Fibroblast of skin of right biceps (primary cell): ENCODE measurements at regions not wholly inside any gene's neighbourhood (a gene's known extent, or its start where the extent isn't known, plus 50 kb on each side); places are given as distances from the start of the nearest gene placed in this dataset.

Source experiments
- DNase-seq: peaks from one replicate; pipeline ENCODE4 v3.0.0-alpha.2; 2013

DNA sequence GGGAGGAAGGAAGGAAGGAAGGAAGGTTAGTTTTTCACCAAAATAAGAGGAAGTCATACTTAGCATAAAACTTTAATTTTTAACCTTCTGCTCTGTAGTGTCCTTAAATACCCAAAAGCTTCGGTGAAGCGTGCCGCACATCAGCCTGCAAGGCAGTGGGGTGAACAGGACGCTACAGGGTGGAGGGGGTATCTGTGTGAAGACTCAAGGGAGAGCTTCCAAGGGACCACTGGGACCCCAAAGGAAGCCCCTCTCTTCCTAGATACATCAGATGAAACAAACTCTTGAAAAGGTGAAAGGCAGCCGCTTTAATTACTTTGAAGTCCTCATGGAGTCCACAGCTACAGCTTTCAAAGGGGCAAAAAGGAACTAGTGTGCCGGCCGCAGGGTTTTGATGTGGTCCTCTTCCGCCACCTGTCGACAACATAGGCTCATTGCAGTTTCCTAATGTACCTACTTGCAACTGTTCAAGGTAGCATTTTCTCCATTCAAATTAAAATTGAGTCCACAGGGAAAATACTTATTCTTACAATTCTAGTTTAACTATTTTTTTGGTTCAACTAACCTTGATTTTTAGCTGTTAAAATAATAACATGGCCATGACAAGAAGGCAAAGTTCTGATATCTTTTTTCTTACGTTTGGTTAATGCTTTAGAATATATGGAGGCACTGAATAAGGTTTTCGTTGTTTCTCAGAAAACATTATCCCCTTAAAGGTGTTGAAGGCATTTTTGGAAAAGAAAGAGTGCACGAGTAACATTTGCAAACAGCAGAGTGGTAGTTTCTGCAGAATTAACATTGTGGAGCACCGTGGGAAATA, 135.0 kb upstream of the RIPOR2 start:
- DNase-seq = peak; percentile 74

DNA sequence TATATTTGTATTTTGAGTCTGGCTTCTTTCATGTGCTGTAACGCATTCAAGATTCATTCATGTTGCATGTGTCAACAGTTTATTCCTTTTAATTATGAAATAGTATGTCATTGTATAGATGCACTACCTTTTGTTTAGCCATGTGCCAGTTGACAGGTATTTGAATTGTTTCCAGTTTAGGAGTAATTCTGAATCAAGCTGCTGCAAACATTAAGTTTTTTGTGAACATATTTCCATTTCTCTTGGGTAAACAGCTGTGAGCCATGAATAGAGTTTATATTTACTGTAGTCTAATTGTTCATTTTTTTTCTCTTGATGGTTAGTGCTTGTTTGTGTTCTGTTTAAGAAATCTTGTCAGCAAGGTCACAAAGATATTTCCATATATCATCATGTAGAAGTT, 142.4 kb upstream of the RIPOR2 start:
- no peak for DNase-seq

DNA sequence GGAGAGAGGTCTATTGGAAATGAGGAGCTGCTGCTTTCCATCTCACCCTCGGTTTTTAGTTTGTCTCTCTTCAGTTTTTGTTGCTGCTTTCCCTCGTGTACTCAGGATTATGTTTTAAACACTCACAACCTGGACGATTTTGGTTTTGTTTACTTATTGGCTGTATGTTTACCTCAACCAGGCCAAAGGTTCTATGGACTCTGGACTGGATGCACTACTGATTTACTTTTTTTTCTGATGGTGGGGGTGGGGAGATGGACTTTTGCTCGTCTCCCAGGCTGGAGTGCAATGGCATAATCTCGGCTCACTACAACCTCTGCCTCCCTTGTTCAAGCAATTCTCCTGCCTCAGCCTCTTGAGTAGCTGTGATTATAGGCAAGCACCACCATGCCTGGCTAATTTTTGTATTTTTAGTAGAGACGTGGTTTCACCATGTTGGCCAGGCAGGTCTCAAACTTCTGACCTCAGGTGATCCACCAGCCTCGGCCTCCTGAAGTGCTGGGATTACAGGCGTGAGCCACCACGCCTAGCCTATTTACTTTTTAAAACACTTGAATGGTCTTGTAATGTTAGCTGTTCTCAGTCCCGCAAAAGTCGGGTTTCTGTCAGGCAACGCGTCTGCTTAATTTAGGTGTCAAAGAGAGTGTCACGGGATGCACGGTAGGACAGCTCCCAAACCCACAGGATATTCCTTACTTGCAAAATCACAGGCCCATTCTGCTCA, 148.2 kb upstream of the RIPOR2 start:
- no peak for DNase-seq

DNA sequence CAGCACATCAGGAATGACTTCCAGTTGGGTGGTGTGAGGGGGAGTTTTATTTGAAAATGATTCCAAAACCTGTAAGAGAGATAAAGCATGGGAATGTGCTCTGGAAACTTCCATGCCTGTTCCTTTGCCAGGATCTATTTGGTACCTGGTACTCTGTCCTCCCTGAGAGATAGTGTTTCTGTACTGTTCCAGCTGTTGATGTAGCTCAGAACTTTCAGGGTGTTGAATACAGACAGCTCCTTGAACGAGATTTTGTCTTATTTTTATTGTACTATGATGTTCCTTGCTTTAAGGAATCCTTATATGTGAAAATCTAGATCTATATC, 148.7 kb upstream of the RIPOR2 start:
- DNase-seq = no peak

DNA sequence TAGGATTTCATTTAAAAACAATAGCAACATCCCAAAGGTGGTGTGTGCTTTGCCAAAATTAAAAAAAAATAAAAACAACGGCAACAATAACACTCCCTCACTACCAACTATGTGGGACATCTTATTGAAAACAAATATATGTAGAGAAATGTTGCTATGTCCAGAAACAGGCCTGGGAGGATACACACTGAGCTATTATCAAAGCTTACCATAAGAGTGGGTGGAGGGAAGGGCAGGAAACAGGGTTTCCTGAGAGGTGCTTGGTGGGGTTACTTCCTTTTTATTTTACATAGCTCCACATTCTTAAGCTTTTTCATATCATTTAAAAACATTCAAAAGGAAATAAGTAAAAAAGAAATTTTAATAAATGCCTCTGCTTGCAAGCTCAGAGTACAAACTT, 150.0 kb upstream of the RIPOR2 start:
- no peak for DNase-seq

DNA sequence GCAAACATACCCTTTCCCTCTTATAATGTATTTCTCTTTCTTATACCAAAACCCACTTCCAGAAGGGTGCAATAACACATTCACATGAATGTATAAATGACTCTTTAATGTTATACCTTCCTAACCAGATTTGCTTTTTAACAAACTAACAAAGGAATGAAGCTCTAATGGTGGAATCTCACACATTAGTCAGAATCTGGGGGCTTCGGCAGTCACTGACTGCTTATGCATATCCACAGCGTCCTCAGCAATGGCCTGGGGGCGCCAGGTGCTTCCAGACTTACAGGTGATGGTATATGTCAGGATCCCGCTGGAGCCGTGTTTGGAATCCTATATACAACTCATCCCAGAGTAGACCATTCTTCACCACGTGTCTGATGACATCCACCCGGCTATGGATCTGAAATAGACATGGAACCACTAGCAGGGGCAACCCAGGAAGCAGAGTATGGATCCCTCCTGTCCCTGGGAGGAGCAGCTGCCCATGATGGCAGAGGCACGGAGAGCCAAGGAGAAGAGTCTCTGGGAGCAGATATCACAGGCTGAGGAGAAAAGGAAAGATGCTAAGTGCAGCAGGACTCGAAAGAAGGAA, 150.8 kb upstream of the RIPOR2 start:
- no peak for DNase-seq

DNA sequence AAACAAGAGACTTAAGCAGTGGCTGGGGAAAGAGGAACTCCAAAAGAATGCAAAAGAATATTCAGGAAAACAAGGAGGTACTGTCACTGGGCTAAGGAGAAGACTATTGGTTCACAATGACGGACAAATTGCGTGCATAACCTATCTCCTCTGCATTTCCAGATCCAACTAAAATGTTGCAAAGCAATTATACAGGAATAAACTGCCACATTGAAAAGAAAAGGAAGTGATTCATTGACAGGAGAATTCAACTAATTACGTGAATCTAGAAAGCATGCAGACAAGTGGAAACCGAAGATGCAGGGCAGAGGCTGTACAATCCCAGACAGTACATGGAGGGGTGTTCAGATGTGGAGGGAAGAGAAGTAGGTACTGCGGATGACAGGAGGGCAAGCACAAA, 152.8 kb upstream of the RIPOR2 start:
- peak; percentile 52 for DNase-seq

DNA sequence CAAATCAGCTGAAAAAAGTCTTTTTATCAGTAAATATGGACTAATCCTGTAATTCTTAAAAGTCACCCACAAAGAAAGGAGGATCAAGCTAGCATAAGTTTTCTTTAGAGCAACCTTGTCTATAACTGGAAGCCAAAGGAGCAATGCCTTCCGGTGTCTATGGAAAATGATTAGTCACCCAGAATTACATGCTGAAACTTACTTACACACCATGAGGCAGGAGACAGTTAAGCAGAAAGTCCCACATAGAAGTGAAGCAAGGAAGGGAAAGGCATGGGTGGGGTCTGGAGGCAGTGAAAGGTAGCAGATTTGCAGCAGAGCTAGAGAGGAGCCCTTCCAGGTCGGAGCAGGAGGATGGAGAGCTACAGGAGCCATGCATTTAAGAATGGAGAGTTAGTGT, 153.7 kb upstream of the RIPOR2 start:
- DNase-seq = peak; percentile 14

DNA sequence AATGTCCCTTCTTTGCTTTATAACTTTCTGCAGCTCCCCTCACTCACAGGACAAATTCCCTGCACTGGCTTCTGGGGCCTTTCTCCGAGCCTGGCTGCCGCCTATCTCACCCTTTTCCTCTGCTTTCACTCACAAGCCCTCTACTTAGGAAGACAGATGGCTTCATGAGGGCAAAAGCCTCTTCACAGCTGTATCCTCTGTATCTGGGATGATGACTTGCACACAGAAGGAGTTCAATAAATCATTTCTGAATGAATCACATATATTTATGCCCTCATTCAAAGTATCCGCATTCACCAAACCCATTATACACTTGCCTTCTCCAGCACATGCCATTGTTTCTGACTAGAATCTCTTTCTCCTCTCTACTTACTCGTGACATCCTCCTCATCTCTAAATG, 159.0 kb upstream of the RIPOR2 start:
- DNase-seq = no peak

DNA sequence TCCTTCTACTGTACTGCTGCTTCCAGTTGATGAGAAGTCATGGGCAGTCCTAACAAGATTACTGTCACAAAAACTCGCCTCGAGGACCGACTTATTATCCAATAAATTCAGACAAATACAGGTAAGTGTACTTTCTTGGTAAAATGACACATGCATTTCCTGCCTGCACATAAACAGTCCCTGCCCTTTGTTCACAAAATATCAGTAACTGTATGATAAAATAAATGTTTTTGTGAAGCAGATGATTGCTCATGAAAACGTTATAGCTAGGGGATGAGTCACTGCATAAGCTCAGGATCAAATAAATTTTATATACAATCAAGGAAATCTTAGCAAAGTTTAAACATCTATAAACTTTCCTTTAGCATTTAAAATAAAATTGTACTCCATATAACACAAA, 164.5 kb upstream of the RIPOR2 start:
- peak; percentile 8 for DNase-seq

DNA sequence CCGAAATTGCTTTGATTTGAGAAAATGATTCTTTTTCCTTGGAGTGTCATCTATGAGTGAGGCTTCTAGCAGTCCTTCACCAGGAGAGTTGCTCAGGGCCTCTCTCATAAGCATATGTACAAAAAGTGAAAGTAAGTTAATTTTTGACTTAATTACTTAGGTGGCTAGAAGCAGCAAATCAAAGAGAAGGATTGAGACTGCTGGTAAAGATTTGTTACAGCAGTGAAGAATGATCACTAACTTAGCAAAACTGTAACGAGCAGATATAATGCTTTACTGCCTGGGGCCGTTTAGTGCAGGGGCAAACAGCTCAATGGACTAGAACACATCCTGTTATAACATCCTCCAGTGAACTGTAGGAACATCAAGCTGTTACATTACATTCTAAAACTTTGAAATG, 167.8 kb upstream of the RIPOR2 start:
- DNase-seq = no peak

DNA sequence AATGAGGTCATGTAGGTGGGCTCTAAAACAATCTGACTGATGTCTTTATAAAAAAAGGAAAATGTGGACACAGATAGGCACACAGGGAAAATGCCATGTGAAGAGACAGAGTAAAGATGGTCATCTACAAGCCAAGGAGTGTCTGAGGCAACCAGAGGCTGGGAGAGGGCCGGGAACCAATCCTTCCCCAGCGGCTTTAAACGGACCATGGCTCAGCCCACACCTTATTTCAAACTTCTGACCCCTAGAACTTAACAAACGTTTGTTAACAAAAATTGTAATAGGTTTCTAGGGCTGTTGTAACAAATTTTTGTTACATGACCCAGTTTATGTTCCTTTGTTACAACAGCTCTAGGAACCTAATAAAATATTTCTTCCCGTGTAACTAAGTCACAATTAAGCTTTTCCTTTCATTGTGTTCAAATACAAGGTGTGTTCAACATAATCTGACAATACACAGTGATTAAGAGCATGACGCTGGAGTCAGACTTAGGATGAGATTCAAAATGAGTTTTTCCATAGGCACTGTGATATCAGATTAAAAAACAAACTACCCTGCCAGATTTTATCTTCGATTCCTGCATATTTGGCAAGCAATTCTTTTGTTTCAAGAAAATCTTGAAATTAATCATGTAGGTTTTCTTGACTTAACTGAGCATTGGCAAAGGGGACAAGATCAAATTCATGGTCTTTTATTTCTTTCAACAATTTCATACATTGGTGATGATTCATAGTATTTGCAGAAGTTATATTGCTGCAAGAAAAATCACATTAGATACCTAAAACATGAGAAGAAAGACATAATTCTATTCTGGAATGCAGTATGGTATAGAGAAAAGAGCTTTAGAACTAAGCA, 169.5 kb upstream of the RIPOR2 start:
- DNase-seq = peak; percentile 40

DNA sequence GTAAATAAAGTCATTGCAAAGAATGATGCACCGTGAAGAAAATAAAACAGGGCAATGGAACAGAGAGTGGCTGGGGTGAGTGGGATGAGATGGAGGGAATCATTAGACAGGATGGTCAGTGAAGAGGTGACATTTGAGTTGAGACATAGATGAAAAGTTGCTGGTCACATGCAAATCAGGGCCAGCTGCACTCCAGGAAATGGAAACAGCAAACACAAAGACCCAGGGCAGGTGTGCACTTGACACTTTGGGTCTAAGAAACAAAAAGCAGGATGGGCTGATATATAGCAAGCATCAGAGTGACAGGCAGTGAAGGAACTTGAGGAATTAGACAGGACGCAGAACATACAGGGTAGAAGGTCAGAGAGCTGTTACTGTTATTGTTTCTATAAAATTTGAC, 171.5 kb upstream of the RIPOR2 start:
- DNase-seq = no peak

DNA sequence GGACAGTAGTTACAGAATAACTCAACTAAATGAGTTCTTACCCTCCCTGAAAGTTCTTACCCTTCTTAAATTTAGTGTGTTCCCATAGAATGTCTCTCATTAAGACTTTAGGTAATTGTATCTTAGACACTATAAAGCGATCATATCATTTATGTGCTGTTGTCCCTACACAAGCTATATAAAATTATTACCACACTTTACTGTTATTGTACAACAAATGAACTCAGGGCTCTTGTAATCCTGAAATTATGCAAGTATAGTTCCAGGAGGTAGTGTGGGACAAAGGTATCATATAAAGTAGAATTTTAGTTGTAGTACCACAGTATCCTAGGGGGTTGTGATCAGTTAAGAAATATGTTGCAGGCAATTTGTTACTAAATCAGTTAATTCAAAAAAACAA, 167.4 kb upstream of the CARMIL1 start:
- no peak for DNase-seq

DNA sequence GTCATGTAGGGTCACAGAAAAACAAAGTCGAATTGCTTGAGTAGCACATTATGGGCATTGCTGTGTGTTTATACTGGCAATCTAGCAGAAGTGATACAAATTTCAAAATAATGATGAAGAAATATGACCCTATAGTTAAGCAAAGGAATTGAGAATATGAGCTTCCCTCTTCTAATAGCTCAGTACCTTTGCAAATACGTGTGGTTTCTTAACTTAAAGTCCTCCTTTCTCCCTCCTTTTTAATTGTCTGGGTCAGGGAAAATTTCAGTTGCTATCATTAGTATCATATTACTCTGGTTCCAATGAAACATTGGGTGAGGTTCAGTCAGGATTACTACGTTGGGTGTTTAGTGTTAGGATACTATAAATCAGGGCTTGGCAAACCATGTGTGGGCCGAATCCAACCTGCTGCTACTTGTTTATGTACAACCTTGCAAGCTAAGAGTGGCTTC, 166.8 kb upstream of the CARMIL1 start:
- no peak for DNase-seq

DNA sequence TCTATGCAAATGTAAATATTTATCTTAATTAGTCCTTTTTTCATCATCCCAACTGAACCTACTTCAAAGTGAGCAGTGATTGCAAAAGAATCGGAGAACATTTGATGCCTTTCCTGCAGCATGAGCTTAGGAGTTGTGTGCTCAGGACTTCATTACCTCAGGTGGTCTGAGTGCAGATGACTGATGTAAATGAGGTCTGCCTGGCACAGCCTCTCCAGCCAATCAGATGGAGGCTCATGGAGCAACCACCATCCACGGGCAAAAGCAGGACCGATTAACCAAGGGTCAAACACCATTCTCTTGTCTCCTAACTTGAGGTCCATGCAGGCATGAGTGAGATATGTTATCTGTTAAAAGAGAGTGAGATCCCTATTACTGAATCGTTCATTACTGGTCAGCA, 165.7 kb upstream of the CARMIL1 start:
- DNase-seq = no peak

DNA sequence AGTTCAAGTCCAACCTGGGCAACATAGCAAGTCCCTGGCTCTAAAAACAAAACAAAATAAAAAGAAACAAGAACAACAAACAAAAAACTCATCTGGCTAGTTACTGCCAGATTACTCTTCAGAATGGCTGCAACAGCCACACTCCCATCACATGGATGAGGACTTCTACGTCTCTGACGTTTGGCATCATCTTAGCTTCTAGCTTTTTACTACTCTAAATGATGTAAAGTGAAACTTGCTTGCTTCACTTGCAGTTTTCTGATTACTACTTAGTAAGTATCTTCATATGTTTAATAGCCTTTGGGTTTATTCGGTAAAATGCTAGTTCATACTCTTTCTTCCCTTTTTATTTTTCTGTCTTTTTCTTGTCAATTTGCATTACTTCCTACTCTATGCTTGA, 161.1 kb upstream of the CARMIL1 start:
- no peak for DNase-seq

DNA sequence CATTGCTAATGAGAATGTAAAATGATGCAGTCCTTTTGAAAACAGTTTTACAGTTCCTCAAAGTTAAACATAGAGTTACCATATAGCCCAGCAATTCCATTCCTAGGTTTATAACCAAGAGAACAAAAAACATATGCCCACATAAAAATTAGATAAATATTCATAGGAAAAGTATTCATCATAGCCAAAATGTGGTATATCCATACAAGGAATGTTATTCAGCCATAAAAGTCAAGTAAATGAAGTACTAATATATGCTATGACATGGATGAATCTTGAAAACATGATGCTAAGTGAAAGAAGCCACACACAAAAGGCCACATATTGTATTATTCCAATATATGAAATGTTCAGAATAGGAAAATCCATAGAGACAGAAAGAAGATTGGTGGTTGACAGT, 158.0 kb upstream of the CARMIL1 start:
- DNase-seq = no peak

DNA sequence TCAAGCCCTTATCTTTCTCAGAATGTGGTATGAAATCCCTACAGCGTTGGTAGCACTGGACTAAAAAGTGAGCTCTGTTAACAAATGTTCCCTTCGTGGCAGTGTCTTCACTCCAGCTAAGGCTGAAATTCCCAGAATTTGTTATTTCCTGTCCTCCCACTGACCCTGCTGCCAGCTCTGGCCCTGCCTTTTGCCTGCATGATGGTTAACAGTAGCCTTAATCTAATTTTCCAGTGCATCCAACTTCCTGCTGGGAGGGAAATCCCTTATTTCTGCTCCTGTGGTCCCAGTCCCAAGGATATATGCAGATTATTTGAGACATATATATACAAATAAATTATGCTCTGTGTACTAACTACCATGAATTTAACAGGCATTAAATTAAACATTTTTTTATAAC, 157.2 kb upstream of the CARMIL1 start:
- peak; percentile 14 for DNase-seq

DNA sequence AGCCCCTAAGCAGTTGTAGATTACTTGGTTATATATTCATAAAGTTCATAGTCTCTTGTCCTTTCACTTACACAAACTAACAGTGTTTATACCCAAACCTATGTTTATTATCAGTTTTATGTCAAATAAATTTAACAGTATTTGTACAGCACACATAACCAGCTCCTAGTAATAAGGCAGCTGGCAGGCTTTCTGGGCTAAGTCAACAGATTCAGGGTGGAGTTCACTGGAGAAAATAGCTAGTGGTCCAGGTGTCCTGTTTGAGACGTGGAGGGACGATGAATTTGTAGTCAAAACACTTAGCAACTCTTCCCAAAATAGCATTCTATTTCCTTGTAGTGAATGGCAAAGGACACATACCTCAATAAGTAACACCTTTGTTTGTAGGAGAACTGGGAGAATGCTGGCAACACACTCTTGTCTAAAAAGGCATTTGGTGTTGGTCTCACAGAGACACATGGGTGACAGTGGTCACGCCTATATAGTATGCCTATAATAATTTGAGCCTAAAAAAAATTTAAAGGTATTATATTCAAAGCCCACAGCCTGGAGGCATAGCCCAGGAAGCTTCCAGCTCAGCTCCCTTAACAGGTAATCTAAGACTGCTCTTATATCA, 156.4 kb upstream of the CARMIL1 start:
- DNase-seq = no peak

DNA sequence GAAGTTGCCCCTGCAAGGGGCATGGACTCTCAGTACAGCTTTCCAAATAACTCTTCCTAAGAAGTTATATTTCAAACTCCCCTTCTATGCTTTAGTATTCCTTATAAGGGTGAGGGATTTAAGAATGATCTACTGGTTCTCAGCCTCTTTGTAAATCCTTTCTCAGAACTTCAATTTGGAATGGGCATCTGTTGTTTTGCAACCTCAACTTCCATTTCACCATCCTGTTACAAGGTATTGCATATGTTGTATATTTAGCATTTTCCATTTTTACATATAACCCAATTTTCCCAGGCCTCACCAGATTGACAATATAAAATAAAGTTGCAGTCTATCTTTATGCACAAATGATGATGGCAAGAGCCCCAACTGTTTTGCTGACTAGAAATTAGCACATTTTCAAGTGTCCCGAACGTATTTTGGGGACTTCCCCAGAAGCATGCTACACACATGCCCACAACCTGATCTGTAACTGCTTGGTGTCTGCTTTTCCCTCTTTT, 154.9 kb upstream of the CARMIL1 start:
- DNase-seq = no peak

DNA sequence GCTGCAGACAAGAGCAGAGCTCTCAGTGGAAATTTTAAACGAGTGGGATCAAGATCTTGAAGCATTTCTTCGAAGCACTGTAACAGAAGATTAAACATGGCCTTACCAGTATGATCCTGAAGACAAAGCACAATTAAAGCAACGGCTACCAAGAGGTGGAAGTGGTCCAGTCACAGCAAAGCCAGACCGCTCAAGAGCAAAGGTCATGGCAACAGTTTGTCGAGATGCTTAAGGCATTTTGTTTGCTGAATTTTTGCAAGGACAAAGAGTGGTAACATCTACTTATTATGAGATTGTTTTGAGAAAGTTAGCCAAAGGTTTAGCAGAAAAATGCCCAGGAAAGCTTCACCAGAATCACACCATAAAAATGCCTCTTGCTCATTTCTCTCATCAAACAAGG, 153.4 kb upstream of the CARMIL1 start:
- no peak for DNase-seq
